H1 (cell line): ENCODE measurements at regions not wholly inside any gene's neighbourhood (a gene's known extent, or its start where the extent isn't known, plus 50 kb on each side); places are given as distances from the start of the nearest gene placed in this dataset.

Experiments used
- CTCF ChIA-PET: fragments of 300-600 bp; sonication (Branson Sonifier 250); formaldehyde crosslinking; loops from one replicate; lab custom pipeline; 2021; ENCODE audit not compliant: partially characterized antibody; lab: Charles Lee
- POLR2A ChIA-PET: fragments of 300-600 bp; sonication (Branson Sonifier 250); formaldehyde crosslinking; loops from one replicate; lab custom pipeline; 2021; ENCODE audit warnings: inconsistent platforms; ENCODE audit not compliant: partially characterized antibody; lab: Charles Lee
- DNase-seq, 2 experiments: peaks; one replicate each; pipeline versions ENCODE4 v3.0.0 to v3.0.0-alpha.2; 2010 to 2022; ENCODE audit warnings: low spot score in 2 of 2, low read depth in 1 of 2, mixed read lengths in 1 of 2
- FAIRE-seq: peaks from 2 replicates; lab custom pipeline; 2011; peaks lifted over from hg19 to GRCh38; lab: Jason Lieb, UNC
- H2AFZ ChIP-seq: 2 replicates; pipeline ENCODE4 v1.8.1; 2012; ENCODE audit warnings: low read length, inconsistent platforms
- H2AK5ac ChIP-seq: 2 replicates; pipeline ENCODE4 v1.6.1; 2013; ENCODE audit warnings: low read depth, low read length
- H2BK120ac ChIP-seq: replicated peaks from 2 replicates; pipeline ENCODE3; 2013; ENCODE audit warnings: low read depth, low read length, inconsistent platforms
- H2BK12ac ChIP-seq: 2 replicates; pipeline ENCODE4 v1.6.1; 2013; ENCODE audit warnings: low read depth, low read length
- H2BK15ac ChIP-seq: 2 replicates; pipeline ENCODE4 v1.6.1; 2013; ENCODE audit warnings: low read length
- H2BK20ac ChIP-seq: 2 replicates; pipeline ENCODE4 v1.6.1; 2013; ENCODE audit warnings: low read length
- H2BK5ac ChIP-seq: 2 replicates; pipeline ENCODE4 v1.6.1; 2013; ENCODE audit warnings: low read depth, low read length
- H3K14ac ChIP-seq: 2 replicates; pipeline ENCODE4 v1.6.1; 2013; ENCODE audit warnings: inconsistent platforms; ENCODE audit not compliant: insufficient read length
- H3K18ac ChIP-seq: 2 replicates; pipeline ENCODE4 v1.6.1; 2013; ENCODE audit warnings: low read length; ENCODE audit errors: extremely low read depth
- H3K23ac ChIP-seq: 2 replicates; pipeline ENCODE4 v1.6.1; 2013; ENCODE audit warnings: inconsistent platforms; ENCODE audit not compliant: insufficient read length
- H3K23me2 ChIP-seq: 2 replicates; pipeline ENCODE4 v1.6.1; 2013; ENCODE audit warnings: low read depth, low read length
- H3K27ac ChIP-seq: 2 replicates; pipeline ENCODE4 v1.6.1; 2011; ENCODE audit warnings: low read depth, low read length, inconsistent platforms
- H3K27me3 ChIP-seq, 4 experiments: replicated peaks in 1 of 4; 1 replicate in 1 of 4; 2 replicates in 3 of 4; pipeline versions ENCODE4 v1.6.1 to v1.8.1; 2011 to 2013; ENCODE audit warnings: low read length in 3 of 4, mild to moderate bottlenecking in 3 of 4, inconsistent platforms in 2 of 4, mixed read lengths in 2 of 4, moderate library complexity in 1 of 4; ENCODE audit not compliant: control insufficient read depth in 3 of 4, insufficient read depth in 3 of 4; ENCODE audit errors: extremely low read depth in 1 of 4
- H3K36me3 ChIP-seq, 4 experiments: 2 replicates each; pipeline versions ENCODE4 v1.6.1 to v1.8.1; 2011 to 2013; ENCODE audit warnings: mild to moderate bottlenecking in 4 of 4, low read length in 3 of 4, moderate library complexity in 2 of 4, control low read depth in 1 of 4, inconsistent platforms in 1 of 4; ENCODE audit not compliant: insufficient read depth in 4 of 4, control insufficient read depth in 2 of 4
- H3K4ac ChIP-seq: replicated peaks from 2 replicates; pipeline ENCODE3; 2013; ENCODE audit warnings: low read length, low read depth, mixed read lengths, inconsistent platforms; ENCODE audit not compliant: insufficient read length
- H3K4me1 ChIP-seq, 4 experiments: replicated peaks in 1 of 4; 1 replicate in 1 of 4; 2 replicates in 3 of 4; pipeline versions ENCODE4 v1.6.1 to v1.8.1; 2011 to 2013; ENCODE audit warnings: low read length in 3 of 4, inconsistent platforms in 2 of 4, mixed read lengths in 1 of 4; ENCODE audit not compliant: insufficient read depth in 4 of 4, control insufficient read depth in 3 of 4
- H3K4me2 ChIP-seq, 2 experiments: 2 replicates each; pipeline versions ENCODE4 v1.6.1 to v1.8.1; 2011 to 2013; ENCODE audit warnings: low read depth in 2 of 2, low read length in 2 of 2, control low read depth in 1 of 2, inconsistent platforms in 1 of 2, mild to moderate bottlenecking in 1 of 2; ENCODE audit not compliant: insufficient read depth in 1 of 2
- H3K4me3 ChIP-seq, 4 experiments: fragments of 200-600, 300-600 bp in 1 of 4; sonication (generic), shearing (Covaris generic), sonication (Bioruptor Twin) in 1 of 4; 2 replicates each; pipeline versions ENCODE4 v1.5.1 to v1.8.1; 2011 to 2016; ENCODE audit warnings: low read length in 4 of 4, low read depth in 3 of 4, control low read depth in 2 of 4, inconsistent platforms in 2 of 4, mild to moderate bottlenecking in 2 of 4, mixed read lengths in 1 of 4, moderate library complexity in 1 of 4; ENCODE audit not compliant: insufficient read depth in 2 of 4; ENCODE audit errors: extremely low read depth in 1 of 4
- H3K56ac ChIP-seq: replicated peaks from 2 replicates; pipeline ENCODE3; 2013; ENCODE audit warnings: low read depth, mild to moderate bottlenecking, mixed read lengths, low read length, inconsistent platforms; ENCODE audit not compliant: insufficient read length
- H3K79me1 ChIP-seq: 2 replicates; pipeline ENCODE4 v1.6.1; 2013; ENCODE audit warnings: low read depth, low read length, control low read depth
- H3K79me2 ChIP-seq, 2 experiments: 2 replicates each; pipeline versions ENCODE4 v1.6.1 to v1.8.1; 2012 to 2013; ENCODE audit warnings: low read length in 2 of 2, mild to moderate bottlenecking in 2 of 2, inconsistent platforms in 1 of 2; ENCODE audit not compliant: insufficient read depth in 2 of 2, control insufficient read depth in 1 of 2
- H3K9ac ChIP-seq, 4 experiments: replicated peaks in 1 of 4; 1 replicate in 1 of 4; 2 replicates in 3 of 4; pipeline versions ENCODE4 v1.6.1 to v1.8.1; 2011 to 2013; ENCODE audit warnings: low read depth in 3 of 4, low read length in 3 of 4, control low read depth in 2 of 4, mild to moderate bottlenecking in 2 of 4, moderate library complexity in 2 of 4, inconsistent platforms in 1 of 4; ENCODE audit errors: extremely low read depth in 1 of 4
- H3K9me3 ChIP-seq, 2 experiments: 2 replicates each; pipeline versions ENCODE4 v1.6.1 to v1.8.1; 2012 to 2013; ENCODE audit warnings: mild to moderate bottlenecking in 2 of 2, moderate library complexity in 2 of 2, control low read depth in 1 of 2, inconsistent platforms in 1 of 2, low read depth in 1 of 2, low read length in 1 of 2, mixed read lengths in 1 of 2; ENCODE audit not compliant: insufficient read depth in 2 of 2
- H4K20me1 ChIP-seq, 2 experiments: replicated peaks in 1 of 2; 2 replicates each; pipeline versions ENCODE3 to v1.8.1; 2011 to 2013; ENCODE audit warnings: inconsistent platforms in 2 of 2, low read length in 2 of 2, mild to moderate bottlenecking in 1 of 2; ENCODE audit not compliant: insufficient read depth in 2 of 2, control insufficient read depth in 1 of 2
- H4K5ac ChIP-seq: 2 replicates; pipeline ENCODE4 v1.6.1; 2013; ENCODE audit warnings: low read length, low read depth, mixed read lengths, inconsistent platforms; ENCODE audit not compliant: insufficient read length
- H4K8ac ChIP-seq: 2 replicates; pipeline ENCODE4 v1.8.0; 2013; ENCODE audit warnings: mild to moderate bottlenecking, moderate library complexity, low read length, inconsistent platforms; ENCODE audit not compliant: insufficient read depth; ENCODE audit errors: extremely low read depth
- H4K91ac ChIP-seq: replicated peaks from 2 replicates; pipeline ENCODE3; 2013; ENCODE audit warnings: low read length, mixed read lengths, inconsistent platforms; ENCODE audit not compliant: insufficient read length
- CEBPB ChIP-seq: IDR thresholded peaks from 2 replicates; pipeline ENCODE4 v1.6.1; 2012; ENCODE audit warnings: low read depth, low read length
- CTBP2 ChIP-seq: IDR thresholded peaks from 2 replicates; pipeline ENCODE4 v1.7.0; 2011; ENCODE audit warnings: borderline replicate concordance, mild to moderate bottlenecking, moderate library complexity, mixed read lengths, low read length; ENCODE audit not compliant: insufficient read depth, insufficient read length
- POLR2A ChIP-seq, 2 experiments: IDR thresholded peaks; 1 replicate in 1 of 2; 2 replicates in 1 of 2; pipeline ENCODE4 v1.6.1; 2011; ENCODE audit warnings: low read depth in 2 of 2, low read length in 2 of 2, mild to moderate bottlenecking in 2 of 2; ENCODE audit errors: control extremely low read depth in 1 of 2
- SAP30 ChIP-seq: fragments of 300-600 bp; sonication (generic); IDR thresholded peaks from 2 replicates; pipeline ENCODE4 v1.7.1; 2012; ENCODE audit warnings: low read length, moderate library complexity, mild to moderate bottlenecking, inconsistent platforms; ENCODE audit not compliant: insufficient read depth, insufficient replicate concordance
- SIRT6 ChIP-seq: IDR thresholded peaks from one replicate; pipeline ENCODE4 v1.7.1; 2012; ENCODE audit warnings: low read length, inconsistent platforms
- SIX5 ChIP-seq: IDR thresholded peaks from 2 replicates; pipeline ENCODE4 v1.6.1; 2011; ENCODE audit warnings: mild to moderate bottlenecking, low read depth, low read length
- TEAD4 ChIP-seq: IDR thresholded peaks from 2 replicates; pipeline ENCODE4 v1.6.1; 2012; ENCODE audit warnings: low read depth, low read length, inconsistent platforms, mixed read lengths
- WGBS, 2 experiments: shearing (Covaris generic) in 1 of 2; methylation state at CpG; one replicate each; pipeline versions ENCODE4 v1.1.6 to v1.1.7; 2013 to 2015; ENCODE audit warnings: low lambda C conversion rate in 2 of 2, mixed read lengths in 2 of 2, inconsistent platforms in 1 of 2, low coverage in 1 of 2, missing lambda C conversion rate in 1 of 2; ENCODE audit not compliant: insufficient replicate concordance in 2 of 2, insufficient coverage in 1 of 2, insufficient read length in 1 of 2; ENCODE audit errors: extremely low coverage in 1 of 2, missing lambda C conversion rate in 1 of 2; 5-methylcytosine and 5-hydroxymethylcytosine counted together

DNA sequence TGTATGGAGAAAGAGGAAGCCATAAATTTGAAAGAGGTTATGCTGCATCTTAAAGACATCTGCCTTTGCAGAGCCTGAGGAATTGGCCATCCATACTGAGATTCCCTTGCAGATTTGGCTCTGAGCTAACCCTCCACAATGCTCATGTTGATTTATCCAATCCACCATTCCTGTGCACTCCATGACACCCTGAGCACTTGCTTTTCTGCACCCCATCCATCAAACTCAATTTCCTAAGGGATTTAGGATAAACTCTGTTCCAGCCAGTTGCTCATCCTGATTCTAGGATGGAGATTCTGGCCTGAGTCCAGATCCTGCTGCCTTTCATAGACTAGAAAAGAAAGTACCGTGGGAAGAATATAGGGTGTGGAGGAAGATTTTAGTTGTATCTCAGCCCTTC, 379.2 kb upstream of the LARGE1 start:
- Histone ChIP-seq H3K18ac (no peak overlapping the region), H2BK12ac (no peak overlapping the region), H3K4me2 (no peak overlapping the region), H3K56ac (no peak overlapping the region), H4K20me1 (no peaks in the 10 kb centered on the region), H2BK5ac (no peak overlapping the region), H2BK15ac (no peak overlapping the region), H3K4ac (no peak overlapping the region), H3K79me1 (no peaks in the 10 kb centered on the region; the same call in 1 of the 2 replicates), H3K9ac (no peak overlapping the region), H2AFZ (no peak overlapping the region), H3K79me2 (no peaks in the 10 kb centered on the region), H3K14ac (no peak overlapping the region), H4K8ac (no peak overlapping the region), H3K23ac (no peak overlapping the region), H2BK20ac (no peak overlapping the region), H2AK5ac (no peak overlapping the region), H4K91ac (no peak overlapping the region), H3K4me1 (no peaks in the 10 kb centered on the region), H2BK120ac (no peak overlapping the region), H3K36me3 (no peaks in the 10 kb centered on the region), H3K23me2 (0 out of 2 replicates have a peak, but pooled peaks cover 2% of the 10 kb centered on the region), H3K9me3 (no peaks in the 10 kb centered on the region), H4K5ac (no peak overlapping the region), H3K27me3 (no peaks in the 10 kb centered on the region), H3K27ac (no peak overlapping the region), H3K4me3 (no peak overlapping the region)
- POLR2A ChIA-PET = no interaction called here
- DNase-seq (no peak), FAIRE-seq (no peak)
- 89% methylated on average over 1 of the region's 1 CpG; no CpG with 5 or more reads in 1 of the 2 experiments for WGBS, 2 experiments
- CTCF ChIA-PET = no interaction called here
- no peak for TF ChIP-seq TEAD4
- no peak for TF ChIP-seq SAP30
- TF ChIP-seq CEBPB = no peak
- no peak for TF ChIP-seq POLR2A (IDR thresholded peaks at IDR 0.05; ENCODE audit: control extremely low read depth in 1 of 2, low read depth in 2 of 2, low read length in 2 of 2)
- no peak for TF ChIP-seq SIRT6
- no peak for TF ChIP-seq CTBP2
- TF ChIP-seq SIX5 = no peak
